HUES6 (cell line): ENCODE measurements at regions not wholly inside any gene's neighbourhood (a gene's known extent, or its start where the extent isn't known, plus 50 kb on each side); places are given as distances from the start of the nearest gene placed in this dataset.

ENCODE experiments used
- H3K27ac ChIP-seq: 2 replicates; pipeline ENCODE4 v1.7.0; 2013; ENCODE audit warnings: low read depth, mild to moderate bottlenecking, low read length, inconsistent platforms
- H3K27me3 ChIP-seq: 2 replicates; pipeline ENCODE4 v1.6.1; 2013; ENCODE audit warnings: low read length; ENCODE audit not compliant: control insufficient read depth, insufficient read depth
- H3K36me3 ChIP-seq: 2 replicates; pipeline ENCODE4 v1.6.1; 2013; ENCODE audit warnings: low read length; ENCODE audit not compliant: control insufficient read depth, insufficient read depth
- H3K4me1 ChIP-seq: 2 replicates; pipeline ENCODE4 v1.6.1; 2013; ENCODE audit warnings: low read length; ENCODE audit not compliant: control insufficient read depth, insufficient read depth
- H3K4me3 ChIP-seq: 2 replicates; pipeline ENCODE4 v1.5.1; 2013; ENCODE audit warnings: low read depth, low read length
- H3K9ac ChIP-seq: one replicate; pipeline ENCODE4 v1.6.1; 2013; ENCODE audit warnings: mild to moderate bottlenecking, low read length
- H3K9me3 ChIP-seq: 2 replicates; pipeline ENCODE4 v1.6.1; 2013; ENCODE audit warnings: low read depth, low read length; ENCODE audit not compliant: control insufficient read depth, insufficient read depth

DNA sequence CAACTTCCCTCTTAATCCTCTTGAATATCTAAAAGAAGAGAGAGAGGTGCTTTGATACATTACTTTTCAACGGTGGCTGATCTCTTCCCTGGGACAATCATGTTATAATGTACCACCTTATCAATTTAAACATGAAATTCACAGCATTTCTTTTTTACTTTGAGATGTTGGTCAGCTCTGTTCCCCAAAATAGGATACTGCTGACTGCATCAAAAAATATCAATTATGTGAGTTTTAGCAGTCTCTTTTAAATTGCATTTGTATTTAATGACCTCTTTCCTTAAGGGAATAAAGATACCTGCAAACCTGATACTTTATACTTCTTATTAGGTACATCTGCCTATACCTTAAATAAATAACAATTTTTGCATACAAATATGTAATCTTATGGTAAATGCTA lies 58.4 kb upstream of the MARCHF11 start:
- Histone ChIP-seq H3K4me3 (no peak overlapping the region), H3K9me3 (peaks cover 3% of the 10 kb centered on the region; the same call in 1 of the 2 replicates), H3K36me3 (no peaks in the 10 kb centered on the region), H3K27me3 (no peaks in the 10 kb centered on the region), H3K27ac (no peak overlapping the region), H3K4me1 (no peaks in the 10 kb centered on the region), H3K9ac (no peak overlapping the region)

DNA sequence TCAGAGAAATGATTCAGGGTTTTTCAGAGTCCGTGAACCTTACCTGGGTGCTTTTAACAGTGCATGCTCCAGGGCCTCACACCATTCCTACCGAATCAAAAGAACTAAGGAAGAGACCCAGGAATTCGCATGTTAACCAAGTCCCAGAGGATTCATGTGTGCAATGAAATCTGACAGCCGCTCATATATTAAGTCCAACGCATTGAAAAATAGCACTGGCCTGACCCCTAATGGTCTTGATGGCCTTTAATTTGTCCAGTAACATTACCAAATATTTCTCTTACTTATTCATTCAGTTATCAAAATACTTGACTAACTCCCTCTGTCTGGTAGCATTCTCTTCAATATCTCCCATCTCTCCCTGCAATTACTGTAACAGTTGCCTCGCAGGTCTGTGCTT lies 55.0 kb upstream of the MARCHF11 start:
- Histone ChIP-seq H3K9ac (no peak overlapping the region), H3K4me1 (peaks cover under 1% of the 10 kb centered on the region; the same call in 1 of the 2 replicates), H3K9me3 (peaks cover 3% of the 10 kb centered on the region; the same call in 1 of the 2 replicates), H3K4me3 (no peak overlapping the region), H3K27me3 (no peaks in the 10 kb centered on the region), H3K36me3 (no peaks in the 10 kb centered on the region), H3K27ac (no peak overlapping the region)

DNA sequence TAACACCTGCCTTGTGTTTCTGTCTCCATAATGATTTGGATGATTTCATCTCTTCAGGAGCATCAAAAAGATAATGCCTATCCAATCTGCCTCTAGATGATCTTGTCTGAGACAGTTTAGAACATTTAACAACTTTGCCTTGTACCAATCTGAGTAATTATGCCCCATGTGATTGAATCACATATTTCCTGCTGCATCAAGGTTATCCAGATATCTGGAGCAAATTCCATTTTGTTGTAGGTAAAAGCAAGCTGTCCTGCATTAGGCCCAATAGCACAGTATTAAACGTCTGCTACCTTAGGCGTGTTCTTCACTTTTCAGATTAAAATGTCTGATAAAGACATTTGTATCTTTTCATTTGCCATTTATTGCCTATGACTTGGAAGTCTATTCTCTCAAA lies 54.1 kb upstream of the MARCHF11 start:
- no peak overlapping the region for H3K4me3 ChIP-seq
- no peaks in the 10 kb centered on the region for H3K36me3 ChIP-seq
- H3K9ac ChIP-seq: no peak overlapping the region
- H3K27me3 ChIP-seq: no peaks in the 10 kb centered on the region
- H3K4me1 ChIP-seq: peaks cover 3% of the 10 kb centered on the region; the same call in 1 of the 2 replicates
- H3K27ac ChIP-seq: no peak overlapping the region
- H3K9me3 ChIP-seq: peaks cover 3% of the 10 kb centered on the region; the same call in 1 of the 2 replicates

DNA sequence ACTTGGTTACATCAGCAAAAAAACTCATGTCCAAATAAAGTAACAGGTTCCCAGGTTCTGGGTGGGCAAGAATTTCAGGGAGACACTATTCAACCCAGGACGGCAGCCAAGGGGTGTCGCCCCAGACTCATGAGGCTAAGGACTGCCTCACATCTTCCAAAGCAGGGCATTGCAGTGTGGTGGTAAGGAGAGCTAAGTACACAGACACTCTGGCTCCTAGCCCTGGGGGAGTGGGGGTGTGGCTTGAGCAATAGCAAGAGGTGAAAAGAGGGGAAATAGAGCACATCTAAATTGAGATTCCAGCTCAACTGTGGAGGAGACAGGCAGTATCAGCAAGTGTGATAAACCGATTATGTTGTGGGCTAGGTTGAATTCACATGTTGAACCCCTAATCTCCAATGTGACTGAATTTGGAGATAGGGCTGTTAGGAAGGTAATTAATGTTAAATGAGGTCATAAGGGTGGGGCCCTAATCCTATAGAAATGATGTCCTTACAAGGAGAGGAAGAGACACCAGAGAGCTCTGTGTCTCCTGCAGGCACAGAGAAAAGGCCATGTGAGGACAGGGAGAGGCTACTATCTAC lies 49.9 kb upstream of the MARCHF11 start:
- no peak overlapping the region for H3K4me3 ChIP-seq
- H3K27ac ChIP-seq: no peak overlapping the region
- H3K9me3 ChIP-seq: no peaks in the 10 kb centered on the region
- H3K9ac ChIP-seq: no peak overlapping the region
- peaks cover 3% of the 10 kb centered on the region; the same call in 1 of the 2 replicates for H3K4me1 ChIP-seq
- H3K27me3 ChIP-seq: no peaks in the 10 kb centered on the region
- H3K36me3 ChIP-seq: no peaks in the 10 kb centered on the region
